Endothelial cell (in vitro differentiated cells): ENCODE measurements at regions not wholly inside any gene's neighbourhood (a gene's known extent, or its start where the extent isn't known, plus 50 kb on each side); places are given as distances from the start of the nearest gene placed in this dataset.
A peak's percentile ranks its signal among the peaks of the same experiment; 100 is the strongest.

ENCODE experiments used
- DNase-seq: peaks from one replicate; pipeline ENCODE4 v3.0.0; 2021; ENCODE audit warnings: low spot score
- H3K27ac Mint-ChIP-seq: one replicate; pipeline ENCODE4 v1.8.0; 2021; ENCODE audit warnings: mixed read lengths, inconsistent platforms; ENCODE audit not compliant: unreplicated experiment
- H3K27me3 Mint-ChIP-seq: one replicate; pipeline ENCODE4 v1.8.0; 2021; ENCODE audit warnings: mild to moderate bottlenecking, moderate library complexity, mixed read lengths, inconsistent platforms; ENCODE audit not compliant: unreplicated experiment
- H3K36me3 Mint-ChIP-seq: one replicate; pipeline ENCODE4 v1.8.0; 2021; ENCODE audit warnings: mild to moderate bottlenecking, low read depth, mixed read lengths, inconsistent platforms; ENCODE audit not compliant: unreplicated experiment
- H3K4me1 Mint-ChIP-seq: one replicate; pipeline ENCODE4 v1.8.0; 2021; ENCODE audit warnings: mild to moderate bottlenecking, mixed read lengths, inconsistent platforms; ENCODE audit not compliant: unreplicated experiment
- H3K4me3 Mint-ChIP-seq: one replicate; pipeline ENCODE4 v1.8.0; 2021; ENCODE audit warnings: mild to moderate bottlenecking, mixed read lengths, inconsistent platforms; ENCODE audit not compliant: unreplicated experiment
- H3K9me3 Mint-ChIP-seq: one replicate; pipeline ENCODE4 v1.8.0; 2021; ENCODE audit warnings: mixed read lengths, inconsistent platforms; ENCODE audit not compliant: unreplicated experiment
- TF ChIP-seq, protein P1 (sequence below): fragments of 200-600 bp; sonication (generic); IDR thresholded peaks from one replicate; pipeline ENCODE4 v1.5.0; 2021; ENCODE audit warnings: antibody characterized with exemption; ENCODE audit not compliant: unreplicated experiment

DNA sequence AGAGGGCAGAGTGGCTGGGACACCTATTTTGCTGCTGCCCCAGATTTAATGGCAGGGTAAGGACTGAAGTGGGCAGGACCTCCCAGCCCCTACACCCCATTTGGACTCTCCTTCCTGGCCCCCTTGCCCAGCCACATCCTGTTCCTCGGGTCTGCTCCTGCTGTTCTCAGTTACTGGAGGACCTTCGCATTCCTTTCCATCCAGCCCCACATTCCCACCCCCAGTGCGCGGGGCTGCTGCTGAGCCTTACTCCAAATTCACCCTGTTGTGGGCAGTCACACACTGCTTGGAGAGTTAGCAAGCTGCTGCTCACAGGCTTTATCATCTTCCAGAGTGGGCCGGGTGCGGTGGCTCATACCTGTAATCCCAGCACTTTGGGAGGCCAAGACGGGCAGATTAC, 75.2 kb upstream of the SLC14A2 start:
- no peak for DNase-seq
- H3K27ac Mint-ChIP-seq, result no peak overlapping the region
- peaks cover 4% of the 10 kb centered on the region for H3K27me3 Mint-ChIP-seq

DNA sequence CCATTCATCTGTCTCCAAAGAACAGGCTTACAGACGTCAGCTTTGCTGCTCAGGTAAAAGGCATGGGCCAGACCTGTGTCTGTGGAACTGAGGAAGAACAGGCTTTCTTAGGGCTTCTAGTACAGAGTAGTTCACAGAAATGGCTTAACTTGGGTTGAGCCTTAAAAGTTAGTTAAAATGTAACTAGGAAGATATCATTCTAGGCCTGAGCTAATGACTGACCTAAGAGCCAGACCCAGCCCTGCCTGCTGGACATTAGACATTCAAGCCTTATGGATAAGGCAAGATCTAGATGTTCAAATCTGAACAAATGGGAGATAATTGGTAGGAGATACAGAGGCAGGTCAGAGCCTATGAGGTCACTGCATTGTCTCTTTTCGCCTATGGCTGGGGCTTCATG, 73.9 kb upstream of the SLC14A2 start:
- Mint-ChIP-seq H3K27ac (no peak overlapping the region), H3K9me3 (no peaks in the 10 kb centered on the region), H3K27me3 (peaks cover 3% of the 10 kb centered on the region), H3K4me1 (peaks cover 5% of the 10 kb centered on the region), H3K4me3 (no peak overlapping the region), H3K36me3 (no peaks in the 10 kb centered on the region)
- DNase-seq, result no peak
- TF ChIP-seq, protein P1, sequence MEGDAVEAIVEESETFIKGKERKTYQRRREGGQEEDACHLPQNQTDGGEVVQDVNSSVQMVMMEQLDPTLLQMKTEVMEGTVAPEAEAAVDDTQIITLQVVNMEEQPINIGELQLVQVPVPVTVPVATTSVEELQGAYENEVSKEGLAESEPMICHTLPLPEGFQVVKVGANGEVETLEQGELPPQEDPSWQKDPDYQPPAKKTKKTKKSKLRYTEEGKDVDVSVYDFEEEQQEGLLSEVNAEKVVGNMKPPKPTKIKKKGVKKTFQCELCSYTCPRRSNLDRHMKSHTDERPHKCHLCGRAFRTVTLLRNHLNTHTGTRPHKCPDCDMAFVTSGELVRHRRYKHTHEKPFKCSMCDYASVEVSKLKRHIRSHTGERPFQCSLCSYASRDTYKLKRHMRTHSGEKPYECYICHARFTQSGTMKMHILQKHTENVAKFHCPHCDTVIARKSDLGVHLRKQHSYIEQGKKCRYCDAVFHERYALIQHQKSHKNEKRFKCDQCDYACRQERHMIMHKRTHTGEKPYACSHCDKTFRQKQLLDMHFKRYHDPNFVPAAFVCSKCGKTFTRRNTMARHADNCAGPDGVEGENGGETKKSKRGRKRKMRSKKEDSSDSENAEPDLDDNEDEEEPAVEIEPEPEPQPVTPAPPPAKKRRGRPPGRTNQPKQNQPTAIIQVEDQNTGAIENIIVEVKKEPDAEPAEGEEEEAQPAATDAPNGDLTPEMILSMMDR, result no peak

More for the DNA sequence above, 75.2 kb upstream of the SLC14A2 start:
- Mint-ChIP-seq H3K9me3 (no peaks in the 10 kb centered on the region), H3K4me3 (no peak overlapping the region), H3K36me3 (no peaks in the 10 kb centered on the region), H3K4me1 (peaks cover 5% of the 10 kb centered on the region)
- TF ChIP-seq, protein P1, result no peak

DNA sequence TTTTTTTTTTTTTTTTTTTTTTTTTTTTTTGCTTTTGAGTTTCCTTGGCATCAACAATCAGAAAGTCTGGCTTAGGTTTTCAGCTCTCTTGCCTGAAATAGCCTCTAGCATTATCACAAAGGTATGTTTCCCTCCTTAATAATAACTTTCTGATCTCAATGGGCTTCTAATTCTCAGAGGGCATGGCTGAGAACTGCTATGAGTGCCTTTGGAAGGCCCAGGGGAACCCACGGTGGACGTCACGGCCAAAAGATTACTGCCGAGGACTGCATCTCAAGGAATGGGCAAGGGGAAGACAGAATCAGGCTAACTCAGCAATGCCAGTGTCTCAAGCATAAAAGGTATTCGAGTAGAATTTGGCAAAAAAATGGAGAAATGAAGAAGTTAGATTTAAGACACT, 73.2 kb upstream of the SLC14A2 start:
- no peak for DNase-seq
- H3K4me1 Mint-ChIP-seq, result peaks cover 5% of the 10 kb centered on the region
- no peak overlapping the region for H3K27ac Mint-ChIP-seq
- peaks cover 3% of the 10 kb centered on the region for H3K27me3 Mint-ChIP-seq
- no peaks in the 10 kb centered on the region for H3K36me3 Mint-ChIP-seq
- no peaks in the 10 kb centered on the region for H3K9me3 Mint-ChIP-seq
- TF ChIP-seq, protein P1, result no peak
- no peak overlapping the region for H3K4me3 Mint-ChIP-seq

DNA sequence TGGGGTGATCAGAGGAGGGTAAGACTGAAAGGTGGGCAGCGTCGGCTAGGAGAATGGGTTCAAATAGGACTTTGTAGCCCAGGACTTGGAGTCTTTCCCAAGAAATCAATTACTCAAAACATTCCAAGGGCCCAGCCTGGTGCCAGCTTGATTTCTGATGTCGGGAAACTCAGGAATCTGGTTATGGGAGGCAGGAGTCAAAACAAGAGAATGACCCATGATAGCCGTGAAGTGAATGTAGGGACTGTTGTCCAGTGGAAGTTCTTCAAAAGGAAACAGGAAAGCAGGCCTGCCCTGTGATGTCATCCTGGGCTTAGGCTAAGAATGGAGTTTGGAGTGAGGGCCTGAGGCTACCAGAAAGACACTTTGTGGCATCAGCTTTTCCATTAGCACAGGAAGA, 67.4 kb upstream of the SLC14A2 start:
- H3K36me3 Mint-ChIP-seq, result no peaks in the 10 kb centered on the region
- no peak for DNase-seq
- TF ChIP-seq, protein P1, result no peak
- H3K27ac Mint-ChIP-seq, result peak overlapping the region; percentile 61
- H3K9me3 Mint-ChIP-seq, result no peaks in the 10 kb centered on the region
- no peak overlapping the region for H3K4me3 Mint-ChIP-seq
- H3K27me3 Mint-ChIP-seq, result peaks cover 7% of the 10 kb centered on the region
- peaks cover 8% of the 10 kb centered on the region for H3K4me1 Mint-ChIP-seq

DNA sequence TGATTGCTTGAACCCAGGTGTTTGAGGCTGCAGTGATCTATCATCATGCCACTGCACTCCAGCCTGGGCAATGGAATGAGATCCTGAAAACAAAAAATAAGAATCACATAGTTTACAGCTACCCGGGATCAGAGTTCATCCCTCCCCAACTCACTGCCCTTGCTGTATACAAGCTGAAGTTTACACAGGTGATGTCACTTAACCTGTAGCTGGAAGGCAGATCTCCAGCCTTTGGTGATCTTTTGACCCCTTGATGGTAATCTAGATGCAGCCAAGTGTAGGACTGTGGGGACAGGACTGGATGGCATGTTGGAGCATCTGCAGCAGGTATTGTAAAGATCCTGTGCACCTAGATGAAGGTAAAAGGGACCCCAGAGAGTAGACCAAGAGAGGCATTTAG, 66.7 kb upstream of the SLC14A2 start:
- no peak for DNase-seq
- TF ChIP-seq, protein P1, result no peak
- Mint-ChIP-seq H3K9me3 (no peaks in the 10 kb centered on the region), H3K4me3 (no peak overlapping the region), H3K27me3 (peaks cover 7% of the 10 kb centered on the region), H3K36me3 (no peaks in the 10 kb centered on the region), H3K27ac (no peak overlapping the region), H3K4me1 (peaks cover 8% of the 10 kb centered on the region)
